ENCODE measurements at regions not wholly inside any gene's neighbourhood (a gene's known extent, or its start where the extent isn't known, plus 50 kb on each side); places are given as distances from the start of the nearest gene placed in this dataset.
"Not testable (repeated sequence)": the region's sequence is repeated elsewhere in the genome, so short reads cannot be mapped to it uniquely, and the experiment has no call there.

DNA sequence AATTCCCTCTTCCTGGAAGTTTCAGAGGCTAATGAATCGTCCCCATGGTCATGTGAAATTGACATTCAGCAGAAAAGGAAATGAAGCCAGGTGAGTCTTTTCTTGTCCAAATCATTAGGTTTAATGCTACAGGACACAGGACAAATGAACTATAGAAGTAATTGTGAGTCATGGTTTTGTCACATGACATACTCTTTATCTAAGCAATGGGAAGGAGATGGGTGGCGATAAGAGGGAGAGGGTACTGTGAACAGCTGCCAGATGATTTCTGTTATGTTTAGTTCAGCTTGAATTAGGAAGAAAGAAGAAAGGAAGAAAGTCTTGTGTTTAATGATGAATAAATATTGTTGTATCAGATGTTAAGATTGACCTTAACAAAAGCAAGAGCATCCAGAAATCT, 515.4 kb upstream of the ZNF717 start:
- no peaks in the 10 kb centered on the region for H3K36me3 ChIP-seq
- TF ChIP-seq, protein P1, sequence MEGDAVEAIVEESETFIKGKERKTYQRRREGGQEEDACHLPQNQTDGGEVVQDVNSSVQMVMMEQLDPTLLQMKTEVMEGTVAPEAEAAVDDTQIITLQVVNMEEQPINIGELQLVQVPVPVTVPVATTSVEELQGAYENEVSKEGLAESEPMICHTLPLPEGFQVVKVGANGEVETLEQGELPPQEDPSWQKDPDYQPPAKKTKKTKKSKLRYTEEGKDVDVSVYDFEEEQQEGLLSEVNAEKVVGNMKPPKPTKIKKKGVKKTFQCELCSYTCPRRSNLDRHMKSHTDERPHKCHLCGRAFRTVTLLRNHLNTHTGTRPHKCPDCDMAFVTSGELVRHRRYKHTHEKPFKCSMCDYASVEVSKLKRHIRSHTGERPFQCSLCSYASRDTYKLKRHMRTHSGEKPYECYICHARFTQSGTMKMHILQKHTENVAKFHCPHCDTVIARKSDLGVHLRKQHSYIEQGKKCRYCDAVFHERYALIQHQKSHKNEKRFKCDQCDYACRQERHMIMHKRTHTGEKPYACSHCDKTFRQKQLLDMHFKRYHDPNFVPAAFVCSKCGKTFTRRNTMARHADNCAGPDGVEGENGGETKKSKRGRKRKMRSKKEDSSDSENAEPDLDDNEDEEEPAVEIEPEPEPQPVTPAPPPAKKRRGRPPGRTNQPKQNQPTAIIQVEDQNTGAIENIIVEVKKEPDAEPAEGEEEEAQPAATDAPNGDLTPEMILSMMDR (IDR thresholded peaks at IDR 0.05), result no peak
- TF ChIP-seq POLR2A (IDR thresholded peaks at IDR 0.05), result no peak
- DNase-seq, result no peak
- H3K4me3 ChIP-seq, result no peak overlapping the region
- H3K9me3 ChIP-seq, result no peaks in the 10 kb centered on the region
- H3K27ac ChIP-seq, result no peak overlapping the region
- no peaks in the 10 kb centered on the region for H3K4me1 ChIP-seq
- no peaks in the 10 kb centered on the region for H3K27me3 ChIP-seq

DNA sequence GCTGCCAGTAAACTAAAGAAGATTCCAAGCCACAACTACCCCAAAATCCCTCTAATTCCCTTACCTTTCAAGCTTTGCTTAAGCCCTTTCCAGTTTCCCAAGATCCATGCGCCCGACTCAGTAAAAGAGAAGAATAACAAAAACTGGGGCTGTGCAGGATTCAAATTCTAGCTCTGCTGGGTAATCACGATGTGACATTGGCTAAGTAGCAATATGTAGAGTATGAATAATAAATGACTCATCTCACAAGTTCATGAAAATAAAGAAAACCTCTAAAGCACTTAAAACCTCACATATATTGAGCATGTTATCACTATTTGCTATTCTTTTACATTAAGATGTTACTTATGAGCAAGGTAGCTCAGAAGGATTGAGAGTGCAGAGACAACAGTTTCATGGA, 522.2 kb upstream of the ZNF717 start:
- Histone ChIP-seq H3K9me3 (no peaks in the 10 kb centered on the region), H3K36me3 (no peaks in the 10 kb centered on the region), H3K4me1 (no peaks in the 10 kb centered on the region), H3K27ac (no peak overlapping the region), H3K4me3 (no peak overlapping the region), H3K27me3 (no peaks in the 10 kb centered on the region)
- TF ChIP-seq, protein P1 (IDR thresholded peaks at IDR 0.05), result no peak
- TF ChIP-seq POLR2A (IDR thresholded peaks at IDR 0.05), result no peak
- no peak for DNase-seq

DNA sequence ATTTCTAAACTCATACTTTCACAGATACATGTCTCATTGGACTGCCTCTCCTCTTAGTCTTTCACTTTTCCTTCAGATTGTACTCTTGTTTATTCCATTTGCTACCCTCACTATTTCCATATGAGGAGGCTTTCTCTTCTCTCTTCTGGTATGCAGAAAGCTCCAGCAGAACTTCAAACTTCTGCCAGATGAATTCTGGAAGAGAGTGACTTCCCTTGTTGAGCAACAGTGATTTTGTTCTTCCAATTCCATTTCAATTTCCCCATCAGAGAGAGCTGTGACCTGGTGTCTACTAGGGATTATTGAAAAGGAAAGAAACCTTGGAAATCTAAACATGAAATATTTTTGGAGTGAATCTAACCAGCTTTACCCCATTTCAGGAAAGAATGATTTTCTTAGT, 523.2 kb upstream of the ZNF717 start:
- no peak overlapping the region for H3K27ac ChIP-seq
- H3K4me1 ChIP-seq, result no peaks in the 10 kb centered on the region
- H3K27me3 ChIP-seq, result no peaks in the 10 kb centered on the region
- no peaks in the 10 kb centered on the region for H3K9me3 ChIP-seq
- DNase-seq, result no peak
- H3K36me3 ChIP-seq, result no peaks in the 10 kb centered on the region
- H3K4me3 ChIP-seq, result no peak overlapping the region
- no peak for TF ChIP-seq POLR2A (IDR thresholded peaks at IDR 0.05)
- TF ChIP-seq, protein P1 (IDR thresholded peaks at IDR 0.05), result no peak

DNA sequence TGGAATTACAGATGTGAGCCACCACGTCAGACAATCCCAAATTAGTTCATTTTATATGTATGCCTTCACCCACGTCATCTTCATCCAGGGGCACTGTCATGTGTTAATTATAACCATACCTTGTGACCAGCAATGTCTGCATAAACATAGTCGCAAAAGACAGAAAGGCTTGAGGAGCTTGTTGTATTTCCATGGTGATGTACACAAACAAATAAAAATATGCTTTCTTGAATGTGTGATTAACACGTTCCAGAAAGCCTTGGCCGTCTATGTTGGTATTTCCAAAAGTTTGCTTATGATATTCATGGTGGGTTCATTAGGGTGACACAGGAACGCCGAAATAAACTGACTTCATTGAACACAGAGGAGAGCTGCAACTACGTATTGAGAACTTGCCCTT, 524.7 kb upstream of the ZNF717 start:
- H3K27me3 ChIP-seq, result no peaks in the 10 kb centered on the region
- no peak overlapping the region for H3K27ac ChIP-seq
- TF ChIP-seq POLR2A (IDR thresholded peaks at IDR 0.05), result no peak
- TF ChIP-seq, protein P1 (IDR thresholded peaks at IDR 0.05), result no peak
- DNase-seq, result no peak
- H3K9me3 ChIP-seq, result no peaks in the 10 kb centered on the region
- no peaks in the 10 kb centered on the region for H3K4me1 ChIP-seq
- H3K36me3 ChIP-seq, result no peaks in the 10 kb centered on the region
- no peak overlapping the region for H3K4me3 ChIP-seq

DNA sequence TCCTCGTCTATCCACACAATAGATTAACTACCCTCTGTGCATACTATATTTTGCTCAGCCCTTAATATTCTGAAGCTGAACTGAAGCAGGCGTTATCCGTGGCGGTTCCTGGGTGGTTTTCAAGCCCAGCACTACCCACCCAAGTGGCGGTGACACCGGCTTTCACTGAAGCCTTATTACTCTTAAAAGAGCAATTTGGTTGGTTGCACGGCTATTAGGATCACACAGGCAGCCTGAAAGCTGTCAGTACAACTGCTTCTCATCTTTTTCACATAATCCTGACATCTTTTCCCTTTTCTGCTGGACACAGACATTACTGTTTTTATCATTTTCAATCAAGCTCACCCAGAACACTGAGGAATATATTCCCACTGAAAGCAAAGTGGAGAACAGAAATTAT, 525.3 kb upstream of the ZNF717 start:
- Histone ChIP-seq H3K9me3 (no peaks in the 10 kb centered on the region), H3K4me3 (no peak overlapping the region), H3K36me3 (no peaks in the 10 kb centered on the region), H3K4me1 (no peaks in the 10 kb centered on the region), H3K27ac (no peak overlapping the region), H3K27me3 (no peaks in the 10 kb centered on the region)
- DNase-seq, result no peak
- no peak for TF ChIP-seq POLR2A (IDR thresholded peaks at IDR 0.05)
- TF ChIP-seq, protein P1 (IDR thresholded peaks at IDR 0.05), result no peak

DNA sequence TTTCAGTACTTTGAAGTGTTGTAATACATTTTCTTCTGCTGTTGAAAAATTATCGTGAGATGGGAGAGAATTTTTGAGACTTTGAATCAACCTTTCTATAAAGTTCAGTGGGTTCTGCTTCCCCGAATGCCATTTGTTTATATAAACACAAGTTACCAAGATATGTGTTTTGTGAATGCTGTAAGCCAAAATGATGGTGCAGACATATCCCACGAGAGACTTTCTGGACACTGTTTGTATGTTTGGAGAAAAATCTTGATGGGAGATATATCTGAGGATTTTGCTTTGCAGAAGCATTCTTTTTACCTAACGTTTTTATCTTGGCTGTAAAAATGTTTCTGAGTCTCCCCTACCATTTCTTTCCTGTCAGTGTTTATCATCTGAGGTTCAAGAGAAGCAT, 526.6 kb upstream of the ZNF717 start:
- no peak overlapping the region for H3K27ac ChIP-seq
- no peaks in the 10 kb centered on the region for H3K9me3 ChIP-seq
- H3K36me3 ChIP-seq, result no peaks in the 10 kb centered on the region
- no peak for TF ChIP-seq POLR2A (IDR thresholded peaks at IDR 0.05)
- TF ChIP-seq, protein P1 (IDR thresholded peaks at IDR 0.05), result no peak
- no peak for DNase-seq
- no peaks in the 10 kb centered on the region for H3K4me1 ChIP-seq
- H3K4me3 ChIP-seq, result no peak overlapping the region
- H3K27me3 ChIP-seq, result no peaks in the 10 kb centered on the region

DNA sequence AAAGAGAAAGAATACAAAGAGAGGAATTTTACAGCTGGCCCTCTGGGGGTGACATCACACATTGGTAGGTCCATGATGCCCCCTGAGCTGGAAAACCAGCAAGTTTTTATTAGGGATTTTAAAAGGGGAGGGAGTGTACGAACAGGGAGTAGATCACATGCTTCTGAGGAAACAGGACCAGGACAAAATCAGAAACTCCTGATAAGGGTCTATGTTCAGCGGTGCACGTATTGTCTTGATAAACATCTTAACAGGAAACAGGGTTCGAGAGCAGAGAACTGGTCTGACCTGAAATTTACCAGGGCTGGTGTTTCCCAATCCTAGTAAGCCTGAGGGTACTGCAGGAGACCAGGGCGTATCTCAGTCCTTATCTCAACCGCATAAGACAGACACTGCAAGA, 530.6 kb upstream of the ZNF717 start:
- H3K36me3 ChIP-seq, H3K4me1 ChIP-seq, H3K27ac ChIP-seq, DNase-seq, H3K4me3 ChIP-seq, H3K27me3 ChIP-seq, H3K9me3 ChIP-seq: not testable (repeated sequence)

Data from Peyer's patch (tissue), 4 donors.